OCI-LY7 (cell line): ENCODE measurements at regions not wholly inside any gene's neighbourhood (a gene's known extent, or its start where the extent isn't known, plus 50 kb on each side); places are given as distances from the start of the nearest gene placed in this dataset.

Source experiments
- CTCF ChIP-seq: fragments of 200-600 bp; sonication (generic); conservative IDR thresholded peaks from 2 replicates; pipeline ENCODE4 v1.5.1; 2014; ENCODE audit warnings: mild to moderate bottlenecking, antibody characterized with exemption, low read length, moderate library complexity, mixed read lengths
- EZH2phosphoT487 ChIP-seq: fragments of 200-600 bp; sonication (generic); IDR thresholded peaks from 2 replicates; pipeline ENCODE4 v1.6.1; 2018; ENCODE audit warnings: low read depth, borderline replicate concordance, mild to moderate bottlenecking, mixed run types, antibody characterized with exemption, low read length, moderate library complexity, mixed read lengths

- TF ChIP-seq EZH2phosphoT487 (no peak), CTCF (no peak)
These were observed 276.5 kb upstream of the ATP5MC3 start for GRCh38 chr2:175457895-175458448.
